H9 (cell line): ENCODE measurements at regions not wholly inside any gene's neighbourhood (a gene's known extent, or its start where the extent isn't known, plus 50 kb on each side); places are given as distances from the start of the nearest gene placed in this dataset.

Experiments
- DNase-seq: peaks from one replicate; pipeline ENCODE4 v3.0.0-alpha.2; 2017
- H2AFZ ChIP-seq: one replicate; pipeline ENCODE4 v1.6.1; 2013; ENCODE audit warnings: mild to moderate bottlenecking, low read length, control low read depth, moderate library complexity
- H2AK5ac ChIP-seq: 2 replicates; pipeline ENCODE4 v1.6.1; 2013; ENCODE audit warnings: low read length, control low read depth, mixed read lengths; ENCODE audit not compliant: insufficient read length
- H2BK120ac ChIP-seq: one replicate; pipeline ENCODE4 v1.6.1; 2013; ENCODE audit warnings: low read depth, mild to moderate bottlenecking, low read length, control low read depth, inconsistent platforms; ENCODE audit not compliant: poor library complexity, severe bottlenecking
- H2BK12ac ChIP-seq: 2 replicates; pipeline ENCODE4 v1.6.1; 2013; ENCODE audit warnings: low read length, control low read depth, mixed read lengths, low read depth; ENCODE audit not compliant: insufficient read length
- H2BK15ac ChIP-seq: 2 replicates; pipeline ENCODE4 v1.6.1; 2013; ENCODE audit warnings: low read depth, low read length, control low read depth
- H2BK20ac ChIP-seq: one replicate; pipeline ENCODE4 v1.6.1; 2013; ENCODE audit warnings: low read depth, mild to moderate bottlenecking, low read length, control low read depth, inconsistent platforms; ENCODE audit not compliant: poor library complexity, severe bottlenecking
- H2BK5ac ChIP-seq: 2 replicates; pipeline ENCODE4 v1.6.1; 2013; ENCODE audit warnings: low read length, control low read depth, mixed read lengths; ENCODE audit not compliant: insufficient read length
- H3K14ac ChIP-seq: 2 replicates; pipeline ENCODE4 v1.6.1; 2013; ENCODE audit warnings: low read length, control low read depth; ENCODE audit not compliant: insufficient read depth
- H3K18ac ChIP-seq: 2 replicates; pipeline ENCODE4 v1.6.1; 2013; ENCODE audit warnings: low read depth, mild to moderate bottlenecking, mixed read lengths, low read length, control low read depth; ENCODE audit not compliant: insufficient read length
- H3K23ac ChIP-seq: 2 replicates; pipeline ENCODE4 v1.6.1; 2013; ENCODE audit warnings: low read length, control low read depth, mixed read lengths, low read depth; ENCODE audit not compliant: insufficient read length
- H3K23me2 ChIP-seq: 2 replicates; pipeline ENCODE4 v1.6.1; 2013; ENCODE audit warnings: low read depth, mild to moderate bottlenecking, mixed read lengths, low read length, control low read depth; ENCODE audit not compliant: insufficient read length, poor library complexity, severe bottlenecking
- H3K27ac ChIP-seq: 2 replicates; pipeline ENCODE4 v1.5.1; 2013; ENCODE audit warnings: low read length, control low read depth, mixed read lengths, low read depth; ENCODE audit not compliant: insufficient read length
- H3K27me3 ChIP-seq: 2 replicates; pipeline ENCODE4 v1.6.1; 2013; ENCODE audit warnings: low read length, control low read depth, inconsistent platforms; ENCODE audit not compliant: insufficient read depth
- H3K4ac ChIP-seq: 2 replicates; pipeline ENCODE4 v1.6.1; 2013; ENCODE audit warnings: low read depth, mild to moderate bottlenecking, control low read depth, inconsistent platforms, low read length, moderate library complexity
- H3K4me1 ChIP-seq: 2 replicates; pipeline ENCODE4 v1.6.1; 2013; ENCODE audit warnings: low read length, control low read depth, inconsistent platforms; ENCODE audit not compliant: insufficient read depth
- H3K4me2 ChIP-seq: 2 replicates; pipeline ENCODE4 v1.6.1; 2013; ENCODE audit warnings: low read length, control low read depth, mixed read lengths; ENCODE audit not compliant: insufficient read length, insufficient read depth
- H3K56ac ChIP-seq: 2 replicates; pipeline ENCODE4 v1.6.1; 2013; ENCODE audit warnings: low read depth, mild to moderate bottlenecking, mixed read lengths, low read length, control low read depth; ENCODE audit not compliant: insufficient read length
- H3K79me1 ChIP-seq: 2 replicates; pipeline ENCODE4 v1.6.1; 2013; ENCODE audit warnings: low read depth, mild to moderate bottlenecking, moderate library complexity, low read length, control low read depth, inconsistent platforms; ENCODE audit not compliant: insufficient read depth, poor library complexity, severe bottlenecking
- H3K79me2 ChIP-seq: 2 replicates; pipeline ENCODE4 v1.6.1; 2013; ENCODE audit warnings: low read length, control low read depth, inconsistent platforms; ENCODE audit not compliant: insufficient read depth
- H3K9ac ChIP-seq: 2 replicates; pipeline ENCODE4 v1.6.1; 2013; ENCODE audit warnings: low read length, control low read depth, mixed read lengths; ENCODE audit not compliant: insufficient read length; ENCODE audit errors: extremely low read depth
- H3K9me3 ChIP-seq: one replicate; pipeline ENCODE4 v1.6.1; 2013; ENCODE audit warnings: low read depth, low read length, inconsistent platforms; ENCODE audit not compliant: control insufficient read depth
- H3T11ph ChIP-seq: one replicate; pipeline ENCODE4 v1.6.1; 2013; ENCODE audit warnings: mild to moderate bottlenecking, low read length, control low read depth, inconsistent platforms
- H4K20me1 ChIP-seq: one replicate; pipeline ENCODE4 v1.6.1; 2013; ENCODE audit not compliant: control insufficient read depth, insufficient read length, insufficient read depth
- H4K5ac ChIP-seq: 2 replicates; pipeline ENCODE4 v1.6.1; 2013; ENCODE audit warnings: low read depth, mild to moderate bottlenecking, mixed read lengths, low read length, control low read depth; ENCODE audit not compliant: insufficient read length
- H4K8ac ChIP-seq: replicated peaks from 2 replicates; pipeline ENCODE4 v1.6.1; 2013; ENCODE audit warnings: low read length, control low read depth, mixed read lengths, low read depth; ENCODE audit not compliant: insufficient read length
- H4K91ac ChIP-seq: 2 replicates; pipeline ENCODE4 v1.6.1; 2013; ENCODE audit warnings: low read depth, mild to moderate bottlenecking, moderate library complexity, mixed read lengths, low read length, control low read depth; ENCODE audit not compliant: insufficient read length
- H3K27ac Mint-ChIP-seq, 3 experiments: 2 replicates in 2 of 3; 3 replicates in 1 of 3; pipeline ENCODE4 v1.8.0; 2020 to 2021; ENCODE audit warnings: mixed read lengths in 3 of 3, mild to moderate bottlenecking in 1 of 3, moderate library complexity in 1 of 3
- H3K27me3 Mint-ChIP-seq: 2 replicates; pipeline ENCODE4 v1.8.0; 2021; ENCODE audit warnings: low read depth, mild to moderate bottlenecking, moderate library complexity, mixed read lengths
- H3K36me3 Mint-ChIP-seq, 3 experiments: 2 replicates in 2 of 3; 3 replicates in 1 of 3; pipeline ENCODE4 v1.8.0; 2020 to 2021; ENCODE audit warnings: low read depth in 3 of 3, mixed read lengths in 3 of 3; ENCODE audit not compliant: insufficient read depth in 1 of 3
- H3K4me1 Mint-ChIP-seq, 2 experiments: 2 replicates each; pipeline ENCODE4 v1.8.0; 2020; ENCODE audit warnings: mixed read lengths in 2 of 2
- H3K4me3 Mint-ChIP-seq, 2 experiments: 2 replicates in 1 of 2; 3 replicates in 1 of 2; pipeline ENCODE4 v1.8.0; 2020 to 2021; ENCODE audit warnings: mild to moderate bottlenecking in 2 of 2, mixed read lengths in 2 of 2, moderate library complexity in 1 of 2
- H3K9me3 Mint-ChIP-seq, 2 experiments: 2 replicates in 1 of 2; 3 replicates in 1 of 2; pipeline ENCODE4 v1.8.0; 2020; ENCODE audit warnings: mild to moderate bottlenecking in 2 of 2, mixed read lengths in 2 of 2, moderate library complexity in 1 of 2
- WGBS: extraction: QIAGEN DNeasy Blood & Tissue Kit; methylation state at CpG from one replicate; pipeline ENCODE4 v1.1.7; 2013; ENCODE audit warnings: missing lambda C conversion rate, low lambda C conversion rate, mixed read lengths; ENCODE audit not compliant: insufficient read length; ENCODE audit errors: extremely low coverage; 5-methylcytosine and 5-hydroxymethylcytosine counted together
- TF ChIP-seq, protein P1 (sequence below): fragments of 200-600 bp; sonication (generic); conservative IDR thresholded peaks from 3 replicates; pipeline ENCODE4 v1.8.0; 2021; ENCODE audit warnings: antibody characterized with exemption, mild to moderate bottlenecking

DNA sequence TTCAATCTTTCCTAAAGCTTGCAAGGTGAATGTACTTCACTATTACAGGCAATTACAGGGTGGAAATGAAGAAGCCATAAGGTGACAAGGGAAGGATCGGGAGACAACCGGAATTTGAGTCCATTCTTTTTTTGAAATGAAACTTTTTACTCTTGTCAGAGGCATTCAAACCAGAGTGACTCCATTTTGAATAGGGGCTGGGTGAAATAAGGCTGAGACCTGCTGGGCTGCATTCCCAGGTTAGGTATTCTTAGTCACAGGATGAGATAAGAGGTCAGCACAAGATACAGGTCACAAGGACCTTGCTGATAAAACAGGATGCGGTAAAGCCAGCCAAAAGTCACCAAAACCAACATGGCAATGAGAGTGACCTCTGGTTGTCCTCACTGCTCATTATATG lies 363.3 kb downstream of the TYW1 start:
- H3K9me3 ChIP-seq: peaks cover 4% of the 10 kb centered on the region
- no peak overlapping the region for H3K27ac ChIP-seq
- Mint-ChIP-seq H3K9me3 (peaks cover 17 to 22% of the 10 kb centered on the region in 2 experiments), H3K27me3 (peaks cover 11% of the 10 kb centered on the region), H3K4me3 (no peak overlapping the region), H3K4me1 (peaks cover 8 to 10% of the 10 kb centered on the region in 2 experiments), H3K36me3 (peaks cover 8 to 22% (median 19%) of the 10 kb centered on the region in 3 experiments; a peak in 6 of 7 replicates), H3K27ac (peak overlapping the region in 1 of 3 experiments; percentile 93; a peak in 1 of 7 replicates)
- no peak overlapping the region for H2BK120ac ChIP-seq
- DNase-seq: no peak
- no peak overlapping the region for H4K8ac ChIP-seq
- no peak overlapping the region for H2AK5ac ChIP-seq
- H2BK15ac ChIP-seq: no peak overlapping the region
- TF ChIP-seq, protein P1, sequence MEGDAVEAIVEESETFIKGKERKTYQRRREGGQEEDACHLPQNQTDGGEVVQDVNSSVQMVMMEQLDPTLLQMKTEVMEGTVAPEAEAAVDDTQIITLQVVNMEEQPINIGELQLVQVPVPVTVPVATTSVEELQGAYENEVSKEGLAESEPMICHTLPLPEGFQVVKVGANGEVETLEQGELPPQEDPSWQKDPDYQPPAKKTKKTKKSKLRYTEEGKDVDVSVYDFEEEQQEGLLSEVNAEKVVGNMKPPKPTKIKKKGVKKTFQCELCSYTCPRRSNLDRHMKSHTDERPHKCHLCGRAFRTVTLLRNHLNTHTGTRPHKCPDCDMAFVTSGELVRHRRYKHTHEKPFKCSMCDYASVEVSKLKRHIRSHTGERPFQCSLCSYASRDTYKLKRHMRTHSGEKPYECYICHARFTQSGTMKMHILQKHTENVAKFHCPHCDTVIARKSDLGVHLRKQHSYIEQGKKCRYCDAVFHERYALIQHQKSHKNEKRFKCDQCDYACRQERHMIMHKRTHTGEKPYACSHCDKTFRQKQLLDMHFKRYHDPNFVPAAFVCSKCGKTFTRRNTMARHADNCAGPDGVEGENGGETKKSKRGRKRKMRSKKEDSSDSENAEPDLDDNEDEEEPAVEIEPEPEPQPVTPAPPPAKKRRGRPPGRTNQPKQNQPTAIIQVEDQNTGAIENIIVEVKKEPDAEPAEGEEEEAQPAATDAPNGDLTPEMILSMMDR: no peak
- no peaks in the 10 kb centered on the region for H3K4me1 ChIP-seq
- H3K79me1 ChIP-seq: no peaks in the 10 kb centered on the region
- no peaks in the 10 kb centered on the region for H3K23me2 ChIP-seq
- no peak overlapping the region for H2BK5ac ChIP-seq
- no peak overlapping the region for H3K18ac ChIP-seq
- no peak overlapping the region for H3K23ac ChIP-seq
- H3K4ac ChIP-seq: no peak overlapping the region
- no peak overlapping the region for H4K5ac ChIP-seq
- H4K20me1 ChIP-seq: no peaks in the 10 kb centered on the region
- H3K27me3 ChIP-seq: no peaks in the 10 kb centered on the region
- no peak overlapping the region for H4K91ac ChIP-seq
- no peak overlapping the region for H3K9ac ChIP-seq
- H3K56ac ChIP-seq: no peak overlapping the region
- H2BK20ac ChIP-seq: no peak overlapping the region
- no peak overlapping the region for H3K14ac ChIP-seq
- no peak overlapping the region for H2AFZ ChIP-seq
- no peak overlapping the region for H2BK12ac ChIP-seq
- no peak overlapping the region for H3T11ph ChIP-seq
- H3K4me2 ChIP-seq: no peak overlapping the region
- no peaks in the 10 kb centered on the region for H3K79me2 ChIP-seq
- no CpG with 5 or more reads among the region's 3 CpGs for WGBS
